ENCODE measurements at regions not wholly inside any gene's neighbourhood (a gene's known extent, or its start where the extent isn't known, plus 50 kb on each side); places are given as distances from the start of the nearest gene placed in this dataset.

DNA sequence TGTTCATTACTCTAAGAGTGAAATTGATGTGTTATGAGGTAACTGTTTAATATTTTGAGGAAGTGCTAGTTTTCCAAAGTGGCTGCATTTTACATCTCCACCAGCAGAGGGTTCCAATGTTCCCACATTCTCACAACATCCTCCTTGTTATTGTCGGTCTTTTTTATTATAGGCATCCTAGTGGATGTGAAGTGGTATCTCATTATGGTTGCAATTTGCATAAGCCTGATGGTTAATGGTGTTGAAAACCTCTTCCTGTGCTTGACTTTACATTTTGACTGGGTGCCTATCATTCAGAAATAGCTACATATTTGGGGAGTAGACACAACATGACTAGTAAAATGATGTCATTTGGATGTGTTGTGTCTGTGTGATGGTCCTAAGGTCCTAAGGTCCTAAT, 143.6 kb downstream of the MRPS30 start:
- TF ChIP-seq EZH2 (IDR thresholded peaks at IDR 0.05; ENCODE audit: borderline replicate concordance, insufficient read depth, low read depth, low read length, poor library complexity, severe bottlenecking) (no peak), CTCF (IDR thresholded peaks at IDR 0.05) (peak; percentile 45)
